IMR-90 (cell line): ENCODE measurements at regions not wholly inside any gene's neighbourhood (a gene's known extent, or its start where the extent isn't known, plus 50 kb on each side); places are given as distances from the start of the nearest gene placed in this dataset.

Source experiments
- ATAC-seq: fragments of 200-7000 bp; cut with Tn5 transposase; 2 replicates; pipeline ENCODE4 v1.9.1; 2020; ENCODE audit warnings: low read depth, mild to moderate bottlenecking, moderate library complexity
- BruUV-seq: library from RNA; stranded (reverse); fragments of 400-500 nt; replicated peaks from 2 replicates; lab custom pipeline; 2021; lab: Mats Ljungman, UMichigan
- CTCF ChIA-PET: fragments of 300-600 bp; formaldehyde crosslinking; extraction: SDS; loops from one replicate; lab custom pipeline; 2021; ENCODE audit warnings: antibody characterized with exemption; lab: Yijun Ruan, JAX
- POLR2A ChIA-PET: fragments of 300-600 bp; sonication (Branson Sonifier 250); formaldehyde crosslinking; loops from one replicate; lab custom pipeline; 2022; ENCODE audit warnings: antibody characterized with exemption; ENCODE audit not compliant: unreplicated experiment; lab: Charles Lee
- DNase-seq: peaks from one replicate; pipeline ENCODE4 v3.0.0; 2013
- H2AFZ ChIP-seq: replicated peaks from 2 replicates; pipeline ENCODE3; 2013; ENCODE audit warnings: low read length, mild to moderate bottlenecking; ENCODE audit not compliant: poor library complexity
- H2AK5ac ChIP-seq: 2 replicates; pipeline ENCODE4 v1.6.1; 2013; ENCODE audit warnings: low read depth, low read length, inconsistent platforms
- H2AK9ac ChIP-seq: replicated peaks from 2 replicates; pipeline ENCODE3; 2013; ENCODE audit warnings: mild to moderate bottlenecking, low read depth, low read length, moderate library complexity; ENCODE audit not compliant: poor library complexity
- H2BK120ac ChIP-seq: 2 replicates; pipeline ENCODE4 v1.6.1; 2013; ENCODE audit warnings: low read depth, low read length, inconsistent platforms
- H2BK15ac ChIP-seq: 3 replicates; pipeline ENCODE4 v1.6.1; 2013; ENCODE audit warnings: low read depth, low read length, inconsistent platforms
- H2BK20ac ChIP-seq: 2 replicates; pipeline ENCODE4 v1.6.1; 2013; ENCODE audit warnings: low read depth, mild to moderate bottlenecking, inconsistent platforms, low read length, moderate library complexity
- H2BK5ac ChIP-seq: 2 replicates; pipeline ENCODE4 v1.6.1; 2013; ENCODE audit warnings: mild to moderate bottlenecking, low read depth, low read length, inconsistent platforms; ENCODE audit not compliant: poor library complexity, severe bottlenecking
- H3K14ac ChIP-seq: replicated peaks from 2 replicates; pipeline ENCODE4 v1.6.1; 2013; ENCODE audit warnings: low read depth, low read length, inconsistent platforms
- H3K18ac ChIP-seq: 2 replicates; pipeline ENCODE4 v1.6.1; 2013; ENCODE audit warnings: low read depth, low read length, control low read depth
- H3K23ac ChIP-seq: 2 replicates; pipeline ENCODE4 v1.6.1; 2013; ENCODE audit warnings: low read depth, low read length, inconsistent platforms
- H3K27ac ChIP-seq: 2 replicates; pipeline ENCODE4 v1.5.1; 2013; ENCODE audit warnings: mild to moderate bottlenecking, control low read depth, low read length; ENCODE audit not compliant: insufficient read depth
- H3K27me3 ChIP-seq: 2 replicates; pipeline ENCODE4 v1.6.1; 2013; ENCODE audit warnings: low read length; ENCODE audit not compliant: control insufficient read depth, insufficient read depth
- H3K36me3 ChIP-seq: 2 replicates; pipeline ENCODE4 v1.6.1; 2013; ENCODE audit warnings: low read length, mixed read lengths; ENCODE audit not compliant: control insufficient read depth, insufficient read depth
- H3K4ac ChIP-seq: 2 replicates; pipeline ENCODE4 v1.6.1; 2013; ENCODE audit warnings: low read depth, low read length, inconsistent platforms
- H3K4me1 ChIP-seq: 2 replicates; pipeline ENCODE4 v1.6.1; 2013; ENCODE audit warnings: low read length, mixed read lengths; ENCODE audit not compliant: control insufficient read depth, insufficient read depth
- H3K4me2 ChIP-seq: 2 replicates; pipeline ENCODE4 v1.6.1; 2013; ENCODE audit warnings: low read depth, mild to moderate bottlenecking, control low read depth, low read length, moderate library complexity
- H3K4me3 ChIP-seq: 2 replicates; pipeline ENCODE4 v1.5.1; 2013; ENCODE audit warnings: low read depth, mild to moderate bottlenecking, control low read depth, low read length, moderate library complexity; ENCODE audit not compliant: insufficient read depth
- H3K56ac ChIP-seq: 2 replicates; pipeline ENCODE4 v1.6.1; 2013; ENCODE audit warnings: low read length, inconsistent platforms; ENCODE audit not compliant: insufficient read depth; ENCODE audit errors: extremely low read depth
- H3K79me1 ChIP-seq, 2 experiments: 2 replicates each; pipeline ENCODE4 v1.6.1; 2013; ENCODE audit warnings: low read length in 2 of 2, inconsistent platforms in 1 of 2, low read depth in 1 of 2
- H3K9ac ChIP-seq: 2 replicates; pipeline ENCODE4 v1.6.1; 2013; ENCODE audit warnings: low read depth, low read length, control low read depth
- H3K9me1 ChIP-seq: 2 replicates; pipeline ENCODE4 v1.6.1; 2013; ENCODE audit warnings: low read length, inconsistent platforms; ENCODE audit not compliant: insufficient read depth
- H3K9me3 ChIP-seq: 2 replicates; pipeline ENCODE4 v1.6.1; 2013; ENCODE audit warnings: low read length; ENCODE audit not compliant: control insufficient read depth, insufficient read depth
- H4K20me1 ChIP-seq: 2 replicates; pipeline ENCODE4 v1.6.1; 2013; ENCODE audit warnings: low read length, inconsistent platforms; ENCODE audit not compliant: insufficient read depth
- H4K5ac ChIP-seq: 2 replicates; pipeline ENCODE4 v1.6.1; 2013; ENCODE audit warnings: mild to moderate bottlenecking, low read depth, low read length, control low read depth
- H4K8ac ChIP-seq, 2 experiments: 2 replicates each; pipeline ENCODE4 v1.6.1; 2013; ENCODE audit warnings: low read depth in 2 of 2, low read length in 2 of 2, control low read depth in 1 of 2, inconsistent platforms in 1 of 2
- H4K91ac ChIP-seq: 2 replicates; pipeline ENCODE4 v1.6.1; 2013; ENCODE audit warnings: low read depth, low read length, inconsistent platforms; ENCODE audit not compliant: insufficient read depth
- BHLHE40 ChIP-seq: fragments of 150-350 bp; IDR thresholded peaks from 2 replicates; pipeline ENCODE4 v1.6.1; 2016; ENCODE audit warnings: mild to moderate bottlenecking, low read depth, low read length
- CHD1 ChIP-seq: IDR thresholded peaks from 2 replicates; pipeline ENCODE4 v1.6.1; 2012; ENCODE audit warnings: low read depth, low read length, improper control_type of control experiment
- CTCF ChIP-seq: conservative IDR thresholded peaks from 2 replicates; pipeline ENCODE4 v1.5.1; 2012; ENCODE audit warnings: mild to moderate bottlenecking, low read depth, low read length, improper control_type of control experiment
- ELK1 ChIP-seq: fragments of 150-350 bp; IDR thresholded peaks from 2 replicates; pipeline ENCODE4 v1.6.1; 2016; ENCODE audit warnings: low read depth, mild to moderate bottlenecking, low read length, moderate library complexity, borderline replicate concordance
- FOS ChIP-seq: fragments of 150-350 bp; IDR thresholded peaks from 2 replicates; pipeline ENCODE4 v1.6.1; 2016; ENCODE audit warnings: low read depth, low read length
- MAFK ChIP-seq: IDR thresholded peaks from 2 replicates; pipeline ENCODE4 v1.6.1; 2012; ENCODE audit warnings: low read depth, low read length, improper control_type of control experiment
- MAZ ChIP-seq: IDR thresholded peaks from 2 replicates; pipeline ENCODE4 v1.6.1; 2012; ENCODE audit warnings: low read depth, mild to moderate bottlenecking, low read length, improper control_type of control experiment, moderate library complexity, borderline replicate concordance
- MXI1 ChIP-seq: IDR thresholded peaks from 2 replicates; pipeline ENCODE4 v1.6.1; 2012; ENCODE audit warnings: low read depth, mild to moderate bottlenecking, low read length, moderate library complexity, borderline replicate concordance
- NFE2L2 ChIP-seq: fragments of 150-350 bp; IDR thresholded peaks from 2 replicates; pipeline ENCODE4 v1.6.1; 2016; ENCODE audit warnings: low read depth, mild to moderate bottlenecking, low read length
- RAD21 ChIP-seq: IDR thresholded peaks from 2 replicates; pipeline ENCODE4 v1.6.1; 2012; ENCODE audit warnings: low read length, improper control_type of control experiment
- RCOR1 ChIP-seq: IDR thresholded peaks from 2 replicates; pipeline ENCODE4 v1.6.1; 2012; ENCODE audit warnings: mild to moderate bottlenecking, low read length, improper control_type of control experiment; ENCODE audit not compliant: insufficient replicate concordance
- RFX5 ChIP-seq: IDR thresholded peaks from 2 replicates; pipeline ENCODE4 v1.8.0; 2012; ENCODE audit warnings: low read depth, mild to moderate bottlenecking, low read length, moderate library complexity
- SMC3 ChIP-seq: fragments of 150-350 bp; IDR thresholded peaks from 2 replicates; pipeline ENCODE4 v1.6.1; 2016; ENCODE audit warnings: low read depth, mild to moderate bottlenecking, antibody characterized with exemption, low read length, moderate library complexity
- USF2 ChIP-seq: fragments of 150-350 bp; IDR thresholded peaks from 2 replicates; pipeline ENCODE4 v1.6.1; 2017; ENCODE audit warnings: mild to moderate bottlenecking, antibody characterized with exemption, low read length, low read depth
- WGBS, 2 experiments: methylation state at CpG; one replicate each; pipeline versions ENCODE4 v1.1.5 to v1.1.7; 2013; ENCODE audit warnings: missing lambda C conversion rate in 2 of 2; ENCODE audit not compliant: insufficient read length in 1 of 2; ENCODE audit errors: extremely low coverage in 2 of 2; 5-methylcytosine and 5-hydroxymethylcytosine counted together
- dilution Hi-C: fragments of 300-500 bp; cut with HindIII; formaldehyde crosslinking; loops from one replicate; pipeline ENCODE4 v1.14.3; 2018; ENCODE audit warnings: low sequenced_read_pairs; ENCODE audit not compliant: unreplicated experiment
- in situ Hi-C: fragments of 300-500 bp; cut with MboI; formaldehyde crosslinking; loops from 3 replicates; pipeline ENCODE4 v1.14.3; 2019; ENCODE audit warnings: low sequenced_read_pairs, inconsistent platforms, mixed read lengths
- intact Hi-C: fragments of 100-400 bp; cut with micrococcal nuclease; formaldehyde crosslinking; loops from 2 replicates; pipeline ENCODE4 v1.10.0; 2022

GRCh38 chr13:76326343-76326742, 559.9 kb downstream of the KCTD12 start:
- no peaks in the 10 kb centered on the region for H3K36me3 ChIP-seq
- H3K9me3 ChIP-seq, result no peaks in the 10 kb centered on the region
- H2AFZ ChIP-seq, result no peak overlapping the region
- H3K9ac ChIP-seq, result no peak overlapping the region
- H4K8ac ChIP-seq, result no peak overlapping the region
- no peak overlapping the region for H2AK9ac ChIP-seq
- ChIA-PET CTCF (no interaction called here), POLR2A (no interaction called here)
- H3K56ac ChIP-seq, result no peak overlapping the region
- H4K20me1 ChIP-seq, result no peaks in the 10 kb centered on the region
- H3K9me1 ChIP-seq, result no peaks in the 10 kb centered on the region
- H3K18ac ChIP-seq, result no peak overlapping the region
- no peak overlapping the region for H3K14ac ChIP-seq
- H2AK5ac ChIP-seq, result no peak overlapping the region
- dilution Hi-C loops, result no loop called here
- intact Hi-C loops, result no loop called here
- in situ Hi-C loops, result no loop called here
- H2BK15ac ChIP-seq, result no peak overlapping the region
- WGBS, 2 experiments, result no CpG with 5 or more reads among the region's 1 CpG
- no peak overlapping the region for H3K4me2 ChIP-seq
- DNase-seq (no peak), ATAC-seq (no peak)
- H2BK5ac ChIP-seq, result no peak overlapping the region
- no peak overlapping the region for H3K23ac ChIP-seq
- H2BK120ac ChIP-seq, result no peak overlapping the region
- no peak overlapping the region for H4K5ac ChIP-seq
- no TSS peak for BruUV-seq
- H3K4ac ChIP-seq, result no peak overlapping the region
- H3K27ac ChIP-seq, result no peak overlapping the region
- no peaks in the 10 kb centered on the region for H3K79me1 ChIP-seq
- H4K91ac ChIP-seq, result no peak overlapping the region
- H3K27me3 ChIP-seq, result no peaks in the 10 kb centered on the region; the same call in 1 of the 2 replicates
- H2BK20ac ChIP-seq, result no peak overlapping the region
- TF ChIP-seq SMC3 (no peak), RCOR1 (no peak), MAFK (no peak), ELK1 (no peak), RFX5 (no peak), USF2 (no peak), FOS (no peak), CHD1 (no peak), RAD21 (no peak), MAZ (no peak), BHLHE40 (no peak), CTCF (no peak), MXI1 (no peak), NFE2L2 (no peak)
- no peak overlapping the region for H3K4me3 ChIP-seq
- peaks cover 7% of the 10 kb centered on the region; the same call in 1 of the 2 replicates for H3K4me1 ChIP-seq
